Brain microvascular endothelial cell (primary cell): ENCODE measurements at regions not wholly inside any gene's neighbourhood (a gene's known extent, or its start where the extent isn't known, plus 50 kb on each side); places are given as distances from the start of the nearest gene placed in this dataset.

Source experiments
- DNase-seq: peaks from one replicate; pipeline ENCODE4 v3.0.0-alpha.2; 2020
- H3K27ac ChIP-seq: fragments of 250-450 bp; sonication (Bioruptor Pico); 2 replicates; pipeline ENCODE4 v1.5.1; 2020; ENCODE audit warnings: mild to moderate bottlenecking, moderate library complexity
- H3K27me3 ChIP-seq: fragments of 250-450 bp; sonication (Bioruptor Pico); replicated peaks from 2 replicates; pipeline ENCODE4 v1.5.1; 2020; ENCODE audit warnings: mild to moderate bottlenecking
- H3K36me3 ChIP-seq: fragments of 250-450 bp; sonication (Bioruptor Pico); replicated peaks from 2 replicates; pipeline ENCODE4 v1.5.1; 2020; ENCODE audit warnings: mild to moderate bottlenecking
- H3K4me3 ChIP-seq: 2 replicates; pipeline ENCODE4 v1.5.1; 2011; ENCODE audit warnings: low read depth, mild to moderate bottlenecking, control low read depth, low read length, moderate library complexity
- in situ Hi-C: cut with HindIII; loops from 2 replicates; pipeline ENCODE4 v1.10.0; 2017; ENCODE audit warnings: low sequenced_read_pairs, low pct_ligation_motif_present
- TF ChIP-seq, protein P1 (sequence below): IDR thresholded peaks from 2 replicates; pipeline ENCODE4 v1.5.1; 2011; ENCODE audit warnings: low read depth, mild to moderate bottlenecking, moderate library complexity, low read length, control low read depth, inconsistent platforms; ENCODE audit errors: missing control alignments

DNA sequence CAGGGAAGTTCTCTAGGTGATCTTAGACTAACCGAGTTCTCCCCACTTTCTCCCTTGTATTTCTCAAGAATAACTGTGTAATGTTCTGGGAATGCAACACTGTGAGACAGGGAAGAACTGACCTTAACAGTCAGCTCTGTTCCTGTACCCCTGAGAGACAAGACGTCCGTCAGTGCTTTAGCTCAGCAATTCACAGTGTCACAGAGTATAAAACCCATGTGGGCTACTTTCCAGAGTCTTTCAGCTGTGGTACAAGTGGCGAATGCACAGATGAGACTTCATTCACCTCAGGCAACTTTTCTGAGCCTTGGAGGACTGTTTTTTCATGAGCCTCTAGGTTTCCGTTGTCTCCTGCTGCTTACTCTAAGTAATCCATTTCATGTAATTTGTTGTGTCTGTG, 458.8 kb downstream of the SPATA31D1 start:
- Histone ChIP-seq H3K4me3 (no peak overlapping the region), H3K27me3 (no peaks in the 10 kb centered on the region), H3K27ac (no peak overlapping the region), H3K36me3 (no peaks in the 10 kb centered on the region)
- TF ChIP-seq, protein P1, sequence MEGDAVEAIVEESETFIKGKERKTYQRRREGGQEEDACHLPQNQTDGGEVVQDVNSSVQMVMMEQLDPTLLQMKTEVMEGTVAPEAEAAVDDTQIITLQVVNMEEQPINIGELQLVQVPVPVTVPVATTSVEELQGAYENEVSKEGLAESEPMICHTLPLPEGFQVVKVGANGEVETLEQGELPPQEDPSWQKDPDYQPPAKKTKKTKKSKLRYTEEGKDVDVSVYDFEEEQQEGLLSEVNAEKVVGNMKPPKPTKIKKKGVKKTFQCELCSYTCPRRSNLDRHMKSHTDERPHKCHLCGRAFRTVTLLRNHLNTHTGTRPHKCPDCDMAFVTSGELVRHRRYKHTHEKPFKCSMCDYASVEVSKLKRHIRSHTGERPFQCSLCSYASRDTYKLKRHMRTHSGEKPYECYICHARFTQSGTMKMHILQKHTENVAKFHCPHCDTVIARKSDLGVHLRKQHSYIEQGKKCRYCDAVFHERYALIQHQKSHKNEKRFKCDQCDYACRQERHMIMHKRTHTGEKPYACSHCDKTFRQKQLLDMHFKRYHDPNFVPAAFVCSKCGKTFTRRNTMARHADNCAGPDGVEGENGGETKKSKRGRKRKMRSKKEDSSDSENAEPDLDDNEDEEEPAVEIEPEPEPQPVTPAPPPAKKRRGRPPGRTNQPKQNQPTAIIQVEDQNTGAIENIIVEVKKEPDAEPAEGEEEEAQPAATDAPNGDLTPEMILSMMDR = no peak
- DNase-seq = no peak
- in situ Hi-C loops = no loop called here

GRCh38 chr9:82449986-82450385, 461.4 kb downstream of the SPATA31D1 start:
- in situ Hi-C loops = no loop called here
- no peak overlapping the region for H3K4me3 ChIP-seq
- H3K36me3 ChIP-seq = no peaks in the 10 kb centered on the region
- no peaks in the 10 kb centered on the region for H3K27me3 ChIP-seq
- TF ChIP-seq, protein P1 = no peak
- no peak overlapping the region for H3K27ac ChIP-seq
- DNase-seq = no peak

- TF ChIP-seq, protein P1 = no peak
- Histone ChIP-seq H3K4me3 (no peak overlapping the region), H3K27ac (no peak overlapping the region), H3K36me3 (no peaks in the 10 kb centered on the region), H3K27me3 (no peaks in the 10 kb centered on the region)
- in situ Hi-C loops = no loop called here
- DNase-seq = no peak
Observed at GRCh38 chr9:82454509-82455190, 466.1 kb downstream of the SPATA31D1 start.

- TF ChIP-seq, protein P1 = no peak
- in situ Hi-C loops = no loop called here
- H3K27ac ChIP-seq = no peak overlapping the region
- no peaks in the 10 kb centered on the region for H3K36me3 ChIP-seq
- peak; percentile 43 for DNase-seq
- H3K4me3 ChIP-seq = no peak overlapping the region
- H3K27me3 ChIP-seq = no peaks in the 10 kb centered on the region
Observed at GRCh38 chr9:82456642-82457041, 468.1 kb downstream of the SPATA31D1 start.

GRCh38 chr9:82457298-82457697, 468.7 kb downstream of the SPATA31D1 start:
- TF ChIP-seq, protein P1 = no peak
- in situ Hi-C loops = no loop called here

DNA sequence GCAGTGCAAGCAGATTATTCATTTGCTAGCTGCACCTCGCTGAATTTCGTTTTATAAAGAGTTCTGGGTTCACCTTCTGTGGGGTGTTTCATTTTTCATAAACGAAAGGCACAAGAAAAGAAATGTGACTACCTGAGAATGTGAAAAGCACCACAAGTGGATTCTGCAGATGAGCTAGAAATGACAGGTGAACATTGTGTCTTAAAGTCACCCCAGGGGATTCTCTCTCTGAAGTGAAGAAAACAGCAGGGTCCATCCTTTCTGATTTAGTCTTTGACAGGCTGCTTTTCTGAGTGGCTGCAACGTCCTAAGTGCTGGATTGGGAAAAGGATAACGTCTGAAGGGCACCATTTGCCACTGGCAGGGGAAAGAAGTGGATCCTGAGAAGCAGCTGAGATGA, 469.3 kb downstream of the SPATA31D1 start:
- Histone ChIP-seq H3K36me3 (no peaks in the 10 kb centered on the region), H3K27ac (no peak overlapping the region), H3K4me3 (no peak overlapping the region), H3K27me3 (no peaks in the 10 kb centered on the region)
- TF ChIP-seq, protein P1 = no peak
- in situ Hi-C loops = no loop called here
- DNase-seq = no peak

More at GRCh38 chr9:82457298-82457697, 468.7 kb downstream of the SPATA31D1 start:
- Histone ChIP-seq H3K4me3 (no peak overlapping the region), H3K27ac (no peak overlapping the region), H3K27me3 (no peaks in the 10 kb centered on the region), H3K36me3 (no peaks in the 10 kb centered on the region)
- no peak for DNase-seq
